Central memory CD4-positive, alpha-beta T cell (primary cell): ENCODE measurements at regions not wholly inside any gene's neighbourhood (a gene's known extent, or its start where the extent isn't known, plus 50 kb on each side); places are given as distances from the start of the nearest gene placed in this dataset.

ENCODE experiments used
- DNase-seq: peaks from one replicate; pipeline ENCODE4 v3.0.0; 2022

DNA sequence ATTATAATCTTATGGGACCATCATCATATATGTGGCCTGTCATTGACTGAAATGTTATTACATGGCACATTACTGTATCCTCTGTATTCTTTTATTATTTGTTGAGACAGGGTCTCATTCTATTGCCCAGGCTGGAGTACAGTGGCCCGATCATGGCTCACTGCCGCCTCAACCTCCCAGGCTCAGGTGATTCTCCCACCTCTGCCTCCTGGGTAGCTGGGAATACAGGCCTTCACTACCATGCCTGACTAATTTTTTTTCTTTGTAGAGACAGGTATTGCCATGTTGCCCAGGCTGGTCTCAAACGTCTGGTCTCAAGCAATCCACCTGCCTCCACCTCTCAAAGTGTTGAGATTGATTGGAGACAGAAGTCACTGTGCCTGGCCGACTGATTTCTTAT, 153.2 kb downstream of the RASSF9 start:
- DNase-seq = no peak

DNA sequence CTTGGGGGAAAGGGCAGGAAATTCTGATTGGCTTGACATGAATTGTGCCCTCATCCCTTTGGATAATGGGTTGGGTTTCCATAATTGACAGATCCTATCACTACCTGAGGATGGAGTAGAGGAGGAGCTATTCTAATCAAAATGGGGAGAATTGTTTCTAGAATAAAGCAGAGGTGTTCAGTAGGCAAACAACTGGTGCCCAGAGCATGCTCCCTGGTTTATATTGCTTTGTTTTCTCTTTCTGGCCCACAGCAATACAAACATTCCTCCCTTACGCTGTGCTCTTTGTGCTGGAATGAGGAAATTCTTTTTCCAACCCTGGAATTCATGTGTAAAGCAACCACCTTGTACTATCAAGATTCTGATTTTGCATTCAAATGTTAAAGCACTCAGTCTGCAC, 147.4 kb downstream of the RASSF9 start:
- DNase-seq = no peak

DNA sequence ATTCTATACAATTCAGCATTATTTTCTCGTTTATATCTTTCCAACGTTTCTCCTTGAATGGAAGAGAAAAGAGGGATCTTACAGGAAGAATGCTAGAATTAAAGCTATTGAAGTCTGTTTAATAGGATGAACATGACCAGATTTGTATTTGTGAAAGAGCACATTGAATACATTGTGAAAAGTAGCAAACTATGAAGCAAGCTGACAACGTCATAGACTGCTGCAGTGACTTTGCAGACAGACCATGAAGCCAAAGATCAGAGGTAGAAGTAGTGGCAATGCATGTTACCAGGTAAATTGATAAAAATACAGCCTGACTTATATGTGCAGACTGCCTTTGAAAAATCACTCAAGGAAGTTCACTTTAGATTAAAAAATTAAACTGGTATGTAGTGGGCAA, 146.1 kb downstream of the RASSF9 start:
- DNase-seq = no peak

DNA sequence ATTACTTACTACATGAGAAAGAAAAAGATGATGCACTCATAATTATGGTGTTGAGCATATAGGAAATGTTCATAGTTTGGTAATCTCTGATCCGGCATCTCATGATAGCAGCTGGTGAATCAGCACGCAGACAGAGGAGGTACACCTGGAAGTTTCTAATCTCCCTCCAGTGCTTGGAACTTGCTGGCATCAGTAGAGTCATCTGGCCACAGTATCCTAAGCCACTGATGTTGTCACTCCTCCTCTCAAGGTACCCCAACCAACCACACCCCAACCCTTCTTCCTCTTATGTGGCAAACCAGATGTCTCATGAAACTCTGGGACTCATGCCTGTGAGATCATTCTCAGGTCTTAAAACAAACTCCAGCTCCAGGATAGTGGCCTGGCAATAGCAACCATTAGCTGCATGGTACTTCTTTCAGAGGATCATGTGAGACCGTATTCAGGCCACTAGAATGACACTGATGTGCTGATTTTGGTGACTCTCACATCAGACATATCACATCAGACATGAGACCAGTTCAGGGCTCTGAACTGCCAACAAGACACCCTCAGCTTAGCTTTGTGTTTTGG, 143.0 kb downstream of the RASSF9 start:
- no peak for DNase-seq

DNA sequence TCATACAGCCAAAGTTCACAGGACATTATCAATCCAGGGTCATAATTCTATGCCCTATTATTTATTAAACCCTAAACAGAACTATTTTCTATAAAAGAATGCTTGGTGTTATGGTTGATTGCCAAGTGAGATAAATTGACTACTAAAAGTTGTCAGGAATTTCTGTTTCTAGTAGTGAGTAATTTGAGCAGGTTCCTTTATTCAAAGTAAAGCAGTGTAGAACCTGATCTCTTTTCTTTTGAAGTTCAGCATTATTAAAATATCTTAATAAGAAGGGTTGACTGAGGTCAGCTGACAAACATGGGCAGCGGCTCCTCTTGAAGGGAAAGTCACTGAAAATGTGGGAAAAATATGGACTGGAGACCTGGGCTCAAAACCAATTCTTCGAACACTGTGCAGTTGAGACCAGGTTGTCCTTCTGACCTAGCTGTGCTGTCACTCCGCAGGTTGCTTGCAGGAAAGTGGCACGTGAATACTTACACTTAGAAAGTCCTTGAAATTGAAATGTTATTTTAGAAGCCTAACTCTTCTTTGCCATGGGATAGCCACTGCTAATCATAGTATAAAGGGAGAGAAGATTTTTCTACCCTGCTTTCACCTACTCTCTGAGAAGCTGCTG, 141.0 kb downstream of the RASSF9 start:
- DNase-seq = no peak

DNA sequence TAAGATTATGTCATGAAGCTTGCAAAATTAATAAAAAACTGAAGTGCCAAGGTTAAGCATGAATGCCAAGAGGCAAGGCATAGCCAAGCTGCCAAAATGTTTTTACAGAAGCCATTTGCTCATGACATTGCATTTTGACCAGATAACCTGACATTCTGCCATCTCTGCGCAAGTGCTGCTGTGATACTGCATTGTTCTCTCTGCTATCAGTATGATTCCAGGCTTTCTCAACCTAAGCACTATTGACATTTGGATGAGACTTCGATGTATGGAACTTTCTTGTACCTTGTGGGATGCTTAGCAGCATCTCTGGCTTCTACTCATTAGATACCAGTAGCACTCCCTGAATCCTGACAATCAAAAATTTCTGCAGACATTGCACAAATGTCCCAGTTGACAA, 139.2 kb downstream of the RASSF9 start:
- no peak for DNase-seq

DNA sequence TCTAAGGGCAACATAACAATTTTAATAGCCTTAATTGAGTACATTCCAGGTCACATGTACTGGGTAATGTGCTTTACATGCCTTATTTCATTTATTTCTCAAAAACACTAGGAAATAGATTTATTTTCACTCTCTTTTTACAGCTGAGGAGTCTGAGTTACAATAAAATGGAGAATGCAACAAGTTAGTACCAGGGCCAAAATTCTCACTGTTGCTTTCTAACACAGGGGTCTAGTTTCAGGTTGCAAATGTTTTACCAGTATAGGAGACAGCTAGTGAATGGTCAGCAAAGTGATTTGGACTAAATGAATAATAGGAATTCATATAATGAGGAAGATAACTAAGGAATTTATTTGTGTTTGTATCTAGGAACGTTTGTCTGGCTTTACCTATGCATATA, 137.3 kb downstream of the RASSF9 start:
- no peak for DNase-seq

DNA sequence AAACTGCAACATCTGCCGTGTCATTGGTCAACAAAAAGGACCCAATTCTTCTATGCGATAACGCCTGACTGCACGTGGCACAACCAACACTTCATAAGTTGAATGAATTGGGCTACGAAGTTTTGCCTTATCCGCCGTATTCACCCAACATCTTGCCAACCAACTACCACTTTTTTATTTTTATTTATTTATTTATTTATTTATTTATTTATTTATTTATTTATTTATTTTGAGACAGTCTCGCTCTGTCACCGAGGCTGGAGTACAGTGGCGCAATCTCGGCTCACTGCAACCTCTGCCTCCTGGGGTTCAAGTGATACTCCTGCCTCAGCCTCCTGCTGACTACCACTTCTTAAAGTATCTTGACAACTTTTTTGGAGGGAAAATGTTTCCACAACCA, 127.4 kb downstream of the RASSF9 start:
- DNase-seq = no peak

DNA sequence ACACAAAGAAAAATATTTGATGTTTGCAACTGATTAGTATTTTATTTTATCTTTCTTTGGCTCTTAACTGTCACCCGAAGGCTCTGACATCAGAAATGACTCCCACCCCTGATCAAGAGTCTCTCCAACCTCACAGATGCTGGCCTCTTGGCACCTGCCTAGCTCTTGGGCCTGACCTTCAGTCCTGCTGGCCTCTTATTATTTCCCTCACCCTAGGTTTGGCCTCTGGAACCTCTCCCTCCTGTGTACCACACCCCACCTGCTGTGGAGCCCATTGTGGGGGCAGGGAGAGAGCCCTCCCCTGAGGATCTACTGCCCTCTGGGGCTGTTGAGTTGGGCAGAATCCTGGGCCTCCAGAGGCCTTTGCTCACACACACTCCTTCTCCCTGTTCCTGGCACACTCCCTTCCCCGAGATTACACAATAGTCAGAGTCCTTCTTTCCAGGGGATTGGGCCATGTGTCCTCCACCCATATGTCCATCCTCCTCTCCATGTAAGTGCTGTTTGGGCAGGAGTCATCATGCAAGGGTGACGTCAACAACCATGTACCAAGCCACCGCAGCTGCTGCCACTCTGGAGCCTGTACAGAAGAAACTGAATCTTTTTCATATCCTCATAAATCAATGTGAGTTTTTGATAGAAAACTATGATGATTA, 124.3 kb downstream of the RASSF9 start:
- DNase-seq = no peak

DNA sequence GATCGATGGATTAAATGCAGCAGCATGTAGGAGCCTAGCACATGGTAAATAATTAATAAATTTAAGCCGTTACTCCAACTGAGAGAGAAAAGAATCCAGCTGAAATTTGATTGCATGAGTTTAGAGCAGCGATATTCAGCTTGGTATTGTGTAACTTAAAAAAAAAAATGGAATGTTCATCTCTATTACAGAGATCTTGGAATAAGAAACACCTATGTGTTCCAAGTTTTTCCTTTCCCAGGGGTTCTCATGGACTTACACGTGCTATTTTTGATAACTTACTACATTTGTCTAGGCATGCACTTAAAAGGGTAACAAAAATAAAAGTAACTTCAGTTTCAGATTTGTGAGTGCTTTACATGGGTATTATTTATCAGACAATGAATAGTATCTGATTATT, 122.8 kb downstream of the RASSF9 start:
- DNase-seq = no peak

DNA sequence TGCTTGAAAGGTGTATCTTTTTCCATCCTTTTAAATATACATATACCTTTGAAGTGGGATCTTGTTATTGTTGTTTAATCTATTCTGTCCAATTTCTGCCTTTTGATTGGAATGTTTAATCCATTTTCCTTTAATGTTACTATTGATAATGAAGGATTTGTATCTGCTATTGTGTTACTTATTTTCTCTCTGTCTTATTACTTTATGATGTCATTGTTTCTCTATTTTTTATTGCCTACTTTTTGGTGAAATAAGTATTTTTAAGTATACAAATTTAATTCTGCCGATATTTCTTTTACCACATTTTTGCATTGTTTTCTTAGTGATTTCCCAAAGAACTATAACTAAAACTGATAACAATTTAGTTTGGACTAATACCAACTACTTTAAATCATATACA, 121.8 kb downstream of the RASSF9 start:
- DNase-seq = no peak

DNA sequence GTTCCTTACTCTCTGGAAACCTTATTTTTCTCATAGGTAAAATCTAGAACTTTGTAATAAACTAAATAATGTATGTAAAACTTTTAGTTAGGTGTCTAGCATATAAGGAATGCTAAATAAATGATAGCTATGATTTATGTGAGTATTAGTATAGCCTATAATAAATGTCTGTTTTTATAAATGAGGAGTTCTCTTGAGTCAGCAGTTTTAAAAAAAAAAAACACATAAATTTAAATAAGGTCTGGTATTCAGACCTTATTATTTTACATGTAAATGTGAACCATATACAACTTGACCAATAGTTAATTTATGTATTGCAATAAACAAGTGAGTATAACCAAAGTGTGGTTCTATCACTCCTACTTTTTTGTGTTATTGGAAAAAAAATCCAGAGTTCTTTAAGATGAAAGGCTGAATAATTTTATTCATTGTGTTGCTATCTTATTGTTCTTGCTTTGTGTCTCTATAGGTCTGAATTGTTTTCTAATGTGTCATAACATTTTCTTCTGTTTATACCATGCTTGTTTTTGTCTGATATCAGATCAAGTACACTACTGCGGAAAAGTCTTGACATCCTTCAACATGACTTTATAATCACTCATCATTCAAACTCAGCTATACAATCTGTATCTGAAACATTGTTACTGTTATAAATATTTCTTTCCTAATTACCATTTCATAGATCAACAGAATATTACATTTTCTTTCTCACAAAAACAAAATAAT, 115.7 kb downstream of the RASSF9 start:
- no peak for DNase-seq

DNA sequence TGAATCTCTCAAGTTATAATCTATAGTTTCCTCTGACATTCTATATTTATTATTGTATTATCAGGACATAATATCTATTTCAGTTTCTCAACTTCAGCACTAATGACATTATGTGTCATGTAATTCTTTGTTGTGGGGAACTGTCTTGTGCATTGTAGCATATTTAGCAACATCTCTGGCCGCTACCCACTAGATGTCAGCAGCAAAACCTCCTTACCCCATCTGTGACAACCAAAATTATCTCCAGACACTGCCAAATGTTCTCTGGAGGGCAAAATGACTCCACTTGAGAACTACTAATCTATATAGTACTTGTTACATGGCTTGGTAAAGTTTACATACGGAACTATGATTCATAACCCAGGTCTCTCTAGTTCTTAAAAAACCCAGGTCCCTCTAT, 110.2 kb downstream of the RASSF9 start:
- no peak for DNase-seq

DNA sequence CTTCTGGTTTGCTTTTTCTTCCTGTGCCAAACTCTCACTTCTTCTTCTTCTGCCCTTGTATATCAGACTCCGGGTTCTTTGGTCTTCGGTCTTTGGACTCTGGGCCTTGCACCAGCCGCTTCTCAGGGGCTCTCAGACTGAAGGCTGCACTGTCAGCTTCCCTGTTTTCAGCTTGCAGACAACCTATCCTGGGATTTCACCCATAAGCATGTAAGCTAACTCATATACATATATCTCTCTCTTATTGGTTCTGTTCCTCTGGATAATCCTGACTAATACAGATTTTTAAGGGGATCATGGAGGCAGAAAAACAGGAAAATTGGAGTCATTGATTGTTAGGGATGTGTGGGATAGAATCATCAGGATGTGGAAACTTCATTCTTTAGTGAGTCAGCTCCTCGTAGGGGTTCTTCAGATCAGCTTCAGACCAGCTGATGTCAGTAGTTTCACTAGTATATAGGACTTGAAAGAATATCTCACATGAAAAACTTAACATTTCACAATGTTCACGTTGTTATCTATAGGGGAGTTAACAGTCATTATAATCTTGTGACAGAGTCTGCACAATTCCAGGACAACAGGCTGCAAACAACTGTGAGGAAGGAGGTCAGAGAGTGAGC, 102.9 kb downstream of the RASSF9 start:
- DNase-seq = no peak

DNA sequence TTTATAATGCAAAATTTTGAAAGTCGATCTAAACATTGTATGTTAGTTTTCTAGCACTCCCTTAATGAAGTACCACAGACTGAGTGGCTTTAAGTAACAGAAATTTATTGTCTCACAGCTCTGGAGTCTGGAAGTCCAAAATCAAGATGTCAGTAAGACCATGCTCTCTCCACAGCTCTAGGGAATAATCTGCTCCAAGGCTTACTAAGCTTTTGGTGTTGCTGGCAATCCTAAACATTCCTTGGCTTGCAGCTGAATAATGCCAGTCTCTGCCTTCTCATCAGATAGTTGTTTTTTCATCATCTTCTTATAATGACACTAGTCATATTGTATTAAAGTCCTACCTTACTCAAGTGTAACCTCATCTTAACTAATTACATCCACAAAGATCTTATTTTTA, 102.2 kb downstream of the RASSF9 start:
- DNase-seq = no peak

DNA sequence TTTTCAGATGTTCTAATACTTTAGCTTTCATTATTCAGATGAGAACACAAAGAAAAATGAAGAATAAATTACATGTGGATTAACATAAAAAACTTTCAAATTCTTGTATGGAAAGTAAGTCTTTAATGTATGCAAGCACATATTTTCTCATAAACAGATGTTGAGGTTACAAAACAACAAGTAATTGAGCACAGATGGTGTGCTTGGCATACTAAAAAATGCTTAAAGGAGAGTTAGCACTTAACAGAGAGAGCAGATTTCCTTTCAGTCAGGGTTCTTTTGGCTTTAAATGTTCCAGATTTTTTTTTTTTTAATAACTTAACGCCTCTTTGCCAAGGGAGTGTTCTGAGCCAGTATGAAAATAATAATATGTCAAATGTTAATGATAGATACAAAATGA, 96.0 kb downstream of the RASSF9 start:
- DNase-seq = no peak

DNA sequence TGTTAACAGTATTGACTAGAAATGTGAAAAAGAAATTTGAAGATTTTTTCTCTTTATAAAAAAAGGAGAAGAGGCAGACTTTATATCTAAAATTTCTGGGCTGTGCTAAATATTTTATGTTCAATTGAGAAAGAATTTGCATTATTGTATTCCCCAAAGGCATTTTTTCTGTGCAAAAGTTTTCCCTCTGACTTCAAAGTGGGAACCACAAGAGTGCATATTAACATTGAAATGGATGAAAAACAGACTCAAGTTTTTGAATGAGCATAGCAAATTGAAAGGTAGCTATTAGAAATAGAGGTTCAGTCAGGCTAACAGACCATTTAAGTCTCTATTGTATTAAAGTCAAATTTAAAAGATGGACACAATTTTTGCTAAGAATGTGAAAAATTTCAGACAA, 95.2 kb downstream of the RASSF9 start:
- no peak for DNase-seq

DNA sequence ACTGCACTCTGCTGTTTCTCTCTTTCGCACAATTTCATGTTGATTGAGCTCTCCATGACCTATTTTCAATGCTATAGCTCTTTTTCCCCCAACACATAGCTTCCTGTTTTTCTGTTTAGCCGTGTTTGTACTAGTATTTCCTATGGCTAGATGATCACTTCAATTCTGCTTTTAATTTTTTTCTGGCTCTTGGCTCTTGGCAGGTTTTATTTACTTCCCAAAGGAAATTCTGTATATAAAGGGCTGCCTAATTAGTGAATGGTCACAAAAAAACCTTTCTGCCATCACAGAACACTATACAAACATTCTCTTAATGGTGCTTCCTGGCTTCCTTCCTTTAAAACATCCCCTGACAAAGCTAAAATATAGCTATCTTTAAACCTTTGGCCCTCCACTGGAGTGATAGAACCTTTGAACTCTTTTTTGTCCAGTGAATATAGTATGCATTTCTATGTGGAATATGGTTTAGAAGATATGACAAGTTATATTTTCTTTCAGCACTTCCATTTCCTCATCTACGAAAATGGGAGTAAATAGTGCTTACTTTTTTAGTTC, 88.2 kb downstream of the RASSF9 start:
- no peak for DNase-seq
